HG03460 (cell line): ENCODE measurements at regions not wholly inside any gene's neighbourhood (a gene's known extent, or its start where the extent isn't known, plus 50 kb on each side); places are given as distances from the start of the nearest gene placed in this dataset.
"Not testable (repeated sequence)": the region's sequence is repeated elsewhere in the genome, so short reads cannot be mapped to it uniquely, and the experiment has no call there.

Experiments
- ATAC-seq: cut with Tn5 transposase; IDR thresholded peaks from one replicate; pipeline ENCODE4 v1.9.1; 2021; ENCODE audit not compliant: unreplicated experiment

GRCh38 chr5:33138145-33138544 is 302.6 kb upstream of the TARS1 start:
- ATAC-seq, result not testable (repeated sequence)

- no peak for ATAC-seq
Measured at GRCh38 chr5:33143405-33144123, 297.2 kb upstream of the TARS1 start.

GRCh38 chr5:33146881-33147280 is 293.9 kb upstream of the TARS1 start:
- no peak for ATAC-seq

GRCh38 chr5:33148076-33148513 is 292.7 kb upstream of the TARS1 start:
- no peak for ATAC-seq

GRCh38 chr5:33153372-33153771 is 287.4 kb upstream of the TARS1 start:
- ATAC-seq, result no peak

GRCh38 chr5:33153831-33154230 is 286.9 kb upstream of the TARS1 start:
- ATAC-seq, result no peak

- no peak for ATAC-seq
Measured at GRCh38 chr5:33160871-33161270, 279.9 kb upstream of the TARS1 start.

- no peak for ATAC-seq
Measured at GRCh38 chr5:33161421-33161820, 279.3 kb upstream of the TARS1 start.

GRCh38 chr5:33162057-33162456 is 278.7 kb upstream of the TARS1 start:
- ATAC-seq, result no peak

- no peak for ATAC-seq
Measured at GRCh38 chr5:33166522-33166921, 274.2 kb upstream of the TARS1 start.

- no peak for ATAC-seq
Measured at GRCh38 chr5:33166948-33167347, 273.8 kb upstream of the TARS1 start.

GRCh38 chr5:33167541-33167940 is 273.2 kb upstream of the TARS1 start:
- no peak for ATAC-seq

GRCh38 chr5:33170411-33170810 is 270.4 kb upstream of the TARS1 start:
- no peak for ATAC-seq

- ATAC-seq, result no peak
Measured at GRCh38 chr5:33174383-33174782, 266.4 kb upstream of the TARS1 start.

GRCh38 chr5:33179301-33179700 is 261.5 kb upstream of the TARS1 start:
- ATAC-seq, result no peak

GRCh38 chr5:33180900-33181299 is 259.9 kb upstream of the TARS1 start:
- ATAC-seq, result no peak

GRCh38 chr5:33182986-33183385 is 257.8 kb upstream of the TARS1 start:
- no peak for ATAC-seq

GRCh38 chr5:33184367-33184766 is 256.4 kb upstream of the TARS1 start:
- ATAC-seq, result no peak

- ATAC-seq, result no peak
Measured at GRCh38 chr5:33188089-33188488, 252.7 kb upstream of the TARS1 start.

GRCh38 chr5:33194914-33195313 is 245.9 kb upstream of the TARS1 start:
- ATAC-seq, result no peak

- no peak for ATAC-seq
Measured at GRCh38 chr5:33195431-33196165, 245.2 kb upstream of the TARS1 start.

- no peak for ATAC-seq
Measured at GRCh38 chr5:33198836-33199235, 241.9 kb upstream of the TARS1 start.

- no peak for ATAC-seq
Measured at GRCh38 chr5:33203931-33204330, 236.8 kb upstream of the TARS1 start.
